ENCODE measurements at regions not wholly inside any gene's neighbourhood (a gene's known extent, or its start where the extent isn't known, plus 50 kb on each side); places are given as distances from the start of the nearest gene placed in this dataset.

DNA sequence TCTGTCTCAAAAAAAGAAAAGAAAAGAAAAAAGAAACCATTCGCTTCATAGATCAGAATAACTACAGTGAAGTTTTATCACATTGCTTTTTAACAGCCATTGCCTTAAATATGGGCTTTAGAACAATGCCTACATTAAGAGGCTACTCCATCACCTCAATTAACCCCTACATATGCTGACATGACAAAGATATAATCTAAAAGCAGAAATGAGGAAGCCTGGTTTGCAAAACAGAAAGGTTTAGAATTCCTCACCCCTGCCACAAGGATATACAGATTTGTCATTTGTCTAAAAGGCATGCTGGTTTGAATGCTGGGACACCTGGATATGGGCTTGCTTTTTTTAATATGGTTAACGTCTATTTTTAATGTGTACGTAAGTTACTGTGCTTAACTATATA lies 1353.0 kb upstream of the C9orf72 start:
- Mint-ChIP-seq H3K27ac (no peak overlapping the region), H3K9me3 (ENCODE audit: low read depth) (no peaks in the 10 kb centered on the region), H3K4me3 (no peak overlapping the region), H3K27me3 (no peaks in the 10 kb centered on the region), H3K4me1 (no peaks in the 10 kb centered on the region), H3K36me3 (no peaks in the 10 kb centered on the region)
- no peak for DNase-seq
- no peak for ATAC-seq
- CTCF ChIA-PET: no interaction called here

DNA sequence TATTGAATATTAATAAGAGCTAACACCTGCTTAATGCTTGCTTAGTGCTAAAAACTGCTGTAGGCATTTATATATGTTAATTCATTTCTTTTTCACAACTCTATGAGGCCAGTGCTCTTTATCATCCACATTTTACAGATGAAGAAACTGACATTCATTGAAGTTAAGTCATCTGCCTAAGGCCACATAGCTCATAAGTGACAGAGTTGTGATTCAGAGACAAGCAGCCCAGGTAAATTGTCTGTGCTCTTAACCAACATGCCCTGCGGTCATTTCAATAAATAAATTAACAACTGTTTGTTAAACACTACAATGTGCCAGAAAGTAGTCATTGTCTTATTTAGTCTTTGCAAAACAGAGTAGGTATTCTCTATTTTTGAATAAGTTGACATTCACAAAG lies 1354.4 kb upstream of the C9orf72 start:
- Mint-ChIP-seq H3K27ac (no peak overlapping the region), H3K36me3 (no peaks in the 10 kb centered on the region), H3K27me3 (no peaks in the 10 kb centered on the region), H3K4me3 (no peak overlapping the region), H3K4me1 (no peaks in the 10 kb centered on the region), H3K9me3 (ENCODE audit: low read depth) (no peaks in the 10 kb centered on the region)
- CTCF ChIA-PET: no interaction called here
- no peak for ATAC-seq
- no peak for DNase-seq

DNA sequence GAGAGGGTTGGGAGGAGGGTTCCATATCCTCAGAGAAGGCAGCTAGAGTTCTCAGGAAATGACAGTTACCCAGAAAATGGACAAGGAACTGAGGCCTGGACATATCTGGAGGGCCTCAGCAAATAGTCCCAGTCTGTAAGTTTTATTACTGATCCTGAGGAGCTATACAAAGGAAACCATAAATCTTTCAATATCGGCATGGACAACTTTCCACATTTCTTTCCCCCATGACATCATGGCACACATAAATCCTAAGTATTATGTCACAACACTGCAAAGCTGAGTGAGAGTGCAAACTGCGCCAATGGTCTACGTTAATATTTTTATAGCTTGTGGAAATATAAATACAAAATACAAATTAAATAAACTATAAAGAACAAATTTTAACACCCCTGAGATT lies 1356.2 kb upstream of the C9orf72 start:
- no peak overlapping the region for H3K27ac Mint-ChIP-seq
- H3K4me1 Mint-ChIP-seq: no peaks in the 10 kb centered on the region
- H3K4me3 Mint-ChIP-seq: no peak overlapping the region
- H3K36me3 Mint-ChIP-seq: no peaks in the 10 kb centered on the region
- ATAC-seq (no peak), DNase-seq (no peak)
- H3K9me3 Mint-ChIP-seq (ENCODE audit: low read depth): no peaks in the 10 kb centered on the region
- CTCF ChIA-PET: no interaction called here
- H3K27me3 Mint-ChIP-seq: no peaks in the 10 kb centered on the region

DNA sequence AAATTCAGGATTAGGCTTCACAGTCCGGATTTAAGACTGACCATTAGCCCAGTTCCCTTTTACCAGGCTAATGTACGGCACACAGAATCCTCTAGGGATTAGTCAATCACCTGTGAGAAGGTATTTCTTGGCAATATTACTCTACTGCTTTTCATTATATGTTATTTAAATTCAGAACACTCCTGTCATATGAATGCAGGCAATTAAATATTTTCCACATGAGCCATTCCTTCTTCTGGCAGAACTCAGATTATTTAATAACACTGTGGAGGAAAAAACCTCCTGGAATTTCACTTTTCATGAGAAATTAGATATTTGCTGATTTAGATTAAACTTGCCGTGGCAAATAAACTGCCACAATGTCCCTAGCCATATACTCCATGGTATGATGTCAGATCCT lies 1357.5 kb upstream of the C9orf72 start:
- CTCF ChIA-PET: no interaction called here
- DNase-seq (no peak), ATAC-seq (no peak)
- H3K36me3 Mint-ChIP-seq: no peaks in the 10 kb centered on the region
- H3K4me3 Mint-ChIP-seq: no peak overlapping the region
- H3K4me1 Mint-ChIP-seq: no peaks in the 10 kb centered on the region
- no peaks in the 10 kb centered on the region for H3K9me3 Mint-ChIP-seq (ENCODE audit: low read depth)
- H3K27me3 Mint-ChIP-seq: no peaks in the 10 kb centered on the region
- no peak overlapping the region for H3K27ac Mint-ChIP-seq

DNA sequence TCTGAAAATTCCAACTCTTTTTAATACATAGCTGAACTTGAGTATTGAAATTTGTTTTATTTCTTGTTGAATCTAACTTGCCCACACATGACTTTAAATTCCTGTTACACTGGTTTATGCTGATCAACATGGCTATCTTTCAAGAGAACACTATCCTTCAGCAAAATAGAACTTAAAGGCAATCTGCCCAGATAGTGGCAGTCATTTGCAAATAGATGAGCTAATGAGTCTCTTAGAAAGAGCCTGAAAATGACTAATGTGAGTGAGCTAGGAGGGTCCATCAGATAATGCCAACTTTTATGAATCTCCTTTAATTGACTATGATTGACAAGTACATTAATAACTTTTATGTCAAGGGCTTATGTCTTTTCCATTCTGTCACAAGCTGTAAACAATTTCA lies 1360.8 kb upstream of the C9orf72 start:
- no peak overlapping the region for H3K27ac Mint-ChIP-seq
- no peaks in the 10 kb centered on the region for H3K27me3 Mint-ChIP-seq
- no peak overlapping the region for H3K4me3 Mint-ChIP-seq
- no peaks in the 10 kb centered on the region for H3K9me3 Mint-ChIP-seq (ENCODE audit: low read depth)
- H3K4me1 Mint-ChIP-seq: no peaks in the 10 kb centered on the region
- DNase-seq (no peak), ATAC-seq (no peak)
- no peaks in the 10 kb centered on the region for H3K36me3 Mint-ChIP-seq
- CTCF ChIA-PET: no interaction called here

DNA sequence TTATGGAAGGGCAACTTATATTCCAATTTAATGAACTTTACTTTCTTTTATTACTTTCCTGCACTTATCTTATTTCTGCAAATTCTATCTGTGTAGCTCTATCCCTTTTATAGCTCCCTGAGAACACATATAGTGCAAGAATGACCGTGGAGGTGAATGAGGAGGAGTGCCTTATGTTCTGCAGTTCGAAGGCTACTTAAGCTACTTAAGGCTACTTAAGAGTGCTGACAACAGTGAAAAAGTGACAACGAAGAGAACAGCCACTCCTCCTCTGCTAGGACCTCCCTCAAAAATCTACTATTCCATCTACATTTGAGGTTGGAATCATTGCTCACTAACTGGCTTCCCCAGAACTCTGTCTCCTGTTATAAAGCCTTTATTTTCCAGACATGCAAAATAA lies 1365.7 kb upstream of the C9orf72 start:
- Mint-ChIP-seq H3K36me3 (no peaks in the 10 kb centered on the region), H3K4me1 (no peaks in the 10 kb centered on the region), H3K4me3 (no peak overlapping the region), H3K27me3 (no peaks in the 10 kb centered on the region), H3K9me3 (ENCODE audit: low read depth) (no peaks in the 10 kb centered on the region), H3K27ac (no peak overlapping the region)
- ATAC-seq (no peak), DNase-seq (no peak)
- CTCF ChIA-PET: no interaction called here

DNA sequence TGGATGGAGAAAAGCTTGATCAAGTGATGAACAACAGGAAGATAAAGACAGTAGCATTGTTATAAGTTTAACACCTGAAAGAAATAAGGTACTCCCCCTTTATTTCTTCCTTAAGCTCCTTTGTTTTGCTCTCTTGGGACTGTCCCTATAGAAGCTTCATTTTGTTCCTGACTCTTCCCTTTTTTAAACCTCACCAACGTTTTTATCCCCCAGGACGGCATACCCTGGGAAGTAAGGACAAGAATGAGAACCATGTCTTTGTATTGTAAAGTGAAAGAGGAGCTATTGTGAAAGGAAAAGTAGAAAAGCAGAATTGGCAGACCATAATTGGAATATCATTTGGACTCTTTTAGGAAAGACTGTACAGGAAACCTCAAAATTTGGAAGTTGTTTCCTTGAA lies 1368.6 kb upstream of the C9orf72 start:
- CTCF ChIA-PET: no interaction called here
- H3K9me3 Mint-ChIP-seq (ENCODE audit: low read depth): no peaks in the 10 kb centered on the region
- no peak for DNase-seq

DNA sequence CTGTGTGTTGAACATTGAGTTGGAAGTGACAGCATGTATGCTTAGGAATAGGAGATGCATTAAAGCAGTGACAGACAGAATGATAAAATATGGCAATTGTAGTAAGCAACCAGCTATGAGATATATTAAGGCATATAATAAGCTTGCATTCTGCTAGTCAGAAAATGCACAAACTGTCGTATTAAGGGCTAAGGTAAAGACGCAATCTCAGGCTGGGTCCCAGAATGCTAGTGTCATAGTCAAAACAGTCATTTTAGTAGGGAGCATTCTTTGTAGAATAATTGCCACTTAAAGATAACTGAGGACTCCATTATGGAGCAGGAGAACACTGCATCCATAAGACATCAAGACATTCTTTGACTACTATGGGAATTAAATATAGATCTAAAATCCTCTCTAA lies 1369.7 kb upstream of the C9orf72 start:
- Mint-ChIP-seq H3K9me3 (ENCODE audit: low read depth) (no peaks in the 10 kb centered on the region), H3K4me1 (no peaks in the 10 kb centered on the region), H3K36me3 (no peaks in the 10 kb centered on the region), H3K4me3 (no peak overlapping the region), H3K27me3 (no peaks in the 10 kb centered on the region), H3K27ac (no peak overlapping the region)
- ATAC-seq (no peak), DNase-seq (no peak)
- CTCF ChIA-PET: no interaction called here

More for the DNA sequence above, 1368.6 kb upstream of the C9orf72 start:
- ATAC-seq: no peak
- H3K36me3 Mint-ChIP-seq: no peaks in the 10 kb centered on the region
- H3K4me1 Mint-ChIP-seq: no peaks in the 10 kb centered on the region
- no peak overlapping the region for H3K4me3 Mint-ChIP-seq
- H3K27me3 Mint-ChIP-seq: no peaks in the 10 kb centered on the region
- no peak overlapping the region for H3K27ac Mint-ChIP-seq

DNA sequence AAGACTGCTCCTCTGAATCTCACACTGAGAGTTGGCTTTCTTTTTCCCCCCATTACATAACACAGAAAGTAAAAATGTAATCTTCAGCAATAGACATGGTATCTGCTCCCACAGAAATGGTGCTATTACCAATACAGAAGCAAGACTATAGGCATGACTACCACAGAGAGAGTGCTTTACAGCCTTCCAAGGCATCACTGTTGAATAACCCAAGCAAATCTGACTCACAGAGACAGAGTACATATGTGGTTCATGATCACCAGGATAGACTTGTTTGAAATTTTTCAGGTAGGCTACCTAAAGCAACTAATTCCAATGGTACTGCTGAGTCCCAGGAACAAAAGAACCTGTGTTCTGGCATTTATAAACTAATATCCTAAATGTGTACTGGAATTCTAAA lies 1373.4 kb upstream of the C9orf72 start:
- Mint-ChIP-seq H3K36me3 (no peaks in the 10 kb centered on the region), H3K4me1 (no peaks in the 10 kb centered on the region), H3K27ac (no peak overlapping the region), H3K4me3 (no peak overlapping the region), H3K9me3 (ENCODE audit: low read depth) (no peaks in the 10 kb centered on the region), H3K27me3 (no peaks in the 10 kb centered on the region)
- no peak for ATAC-seq
- CTCF ChIA-PET: no interaction called here
- DNase-seq: no peak

DNA sequence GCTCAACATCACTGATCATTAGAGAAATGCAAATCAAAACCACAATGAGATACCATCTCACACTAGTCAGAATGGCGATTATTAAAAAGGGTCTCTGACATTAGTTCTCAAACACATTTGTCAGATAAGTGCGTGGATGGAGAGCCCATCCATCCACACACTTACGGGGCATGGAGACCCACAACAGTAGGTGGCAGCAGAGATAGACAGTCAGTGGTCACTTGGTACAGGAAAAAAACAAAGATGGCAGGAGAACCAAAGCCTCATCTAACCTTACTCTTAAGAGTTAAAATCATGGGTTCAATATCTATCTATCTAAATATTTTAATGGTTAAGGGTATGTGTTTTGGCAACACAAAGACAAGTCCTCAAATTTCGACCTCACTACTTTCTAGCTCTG lies 1378.7 kb upstream of the C9orf72 start:
- no peaks in the 10 kb centered on the region for H3K27me3 Mint-ChIP-seq
- H3K36me3 Mint-ChIP-seq: no peaks in the 10 kb centered on the region
- H3K9me3 Mint-ChIP-seq (ENCODE audit: low read depth): no peaks in the 10 kb centered on the region
- no peak for ATAC-seq
- H3K4me1 Mint-ChIP-seq: no peaks in the 10 kb centered on the region
- CTCF ChIA-PET: no interaction called here
- H3K4me3 Mint-ChIP-seq: no peak overlapping the region
- DNase-seq: no peak
- H3K27ac Mint-ChIP-seq: no peak overlapping the region

DNA sequence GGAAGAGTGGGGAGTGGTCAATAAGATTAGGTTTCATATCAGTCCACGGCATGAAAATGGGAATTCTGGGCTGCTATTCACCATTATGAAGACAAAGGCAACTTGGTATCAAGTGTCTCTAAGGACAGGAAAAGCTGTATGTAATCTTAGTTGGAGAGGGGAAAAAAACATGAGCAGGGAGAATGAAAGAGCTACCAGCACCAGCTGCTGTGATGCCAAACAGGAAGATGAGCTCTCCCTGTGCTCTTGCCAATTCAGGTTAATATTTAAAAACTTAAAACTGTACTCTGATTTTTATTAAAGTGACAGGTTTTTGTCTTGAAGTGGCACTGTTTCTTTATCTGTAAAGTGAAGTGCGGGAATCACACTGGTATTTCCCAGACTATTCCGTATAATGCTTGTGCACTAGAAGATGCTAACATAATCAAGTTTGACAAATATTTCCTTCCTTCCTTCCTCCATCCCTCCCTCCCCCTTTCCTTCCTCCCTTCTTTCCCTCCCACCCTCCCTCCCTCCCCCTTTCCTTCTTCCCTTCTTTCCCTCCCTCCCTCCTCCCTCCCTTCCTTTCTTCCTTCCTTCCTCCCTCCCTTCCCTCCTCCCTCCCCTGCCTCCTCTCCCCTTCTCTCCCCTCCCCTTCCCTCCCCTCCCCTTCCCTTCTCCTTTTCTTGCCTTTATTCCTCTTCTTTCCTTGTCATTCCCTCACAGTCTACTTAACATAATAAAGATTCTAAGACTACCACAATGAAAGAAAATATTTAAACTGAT lies 1383.0 kb upstream of the C9orf72 start:
- Mint-ChIP-seq H3K27ac (no peak overlapping the region), H3K4me1 (no peaks in the 10 kb centered on the region)
- CTCF ChIA-PET: no interaction called here

DNA sequence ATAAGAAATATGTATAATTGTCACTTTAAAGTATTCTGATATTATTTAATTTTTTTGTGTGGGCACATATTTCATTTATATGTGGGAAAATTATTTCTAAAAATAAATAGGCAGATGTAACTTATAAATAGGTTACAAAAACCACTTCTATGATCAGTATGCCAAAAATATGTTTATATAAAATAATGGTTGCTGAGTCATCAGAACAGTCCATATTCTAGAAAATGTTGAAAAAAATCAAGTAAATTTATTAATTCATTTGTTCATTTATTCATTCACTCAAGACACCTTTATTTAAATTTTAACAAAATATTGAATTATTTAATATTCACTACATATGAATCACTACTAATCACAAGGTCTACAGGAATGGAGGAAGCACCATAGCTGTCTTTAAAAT lies 1387.3 kb upstream of the C9orf72 start:
- no peaks in the 10 kb centered on the region for H3K36me3 Mint-ChIP-seq
- no peaks in the 10 kb centered on the region for H3K4me1 Mint-ChIP-seq
- CTCF ChIA-PET: no interaction called here
- H3K27me3 Mint-ChIP-seq: no peaks in the 10 kb centered on the region
- no peak for DNase-seq
- no peak overlapping the region for H3K4me3 Mint-ChIP-seq
- peaks cover 2% of the 10 kb centered on the region for H3K9me3 Mint-ChIP-seq (ENCODE audit: low read depth)
- ATAC-seq: no peak
- no peak overlapping the region for H3K27ac Mint-ChIP-seq

More for the DNA sequence above, 1383.0 kb upstream of the C9orf72 start:
- H3K4me3 Mint-ChIP-seq: no peak overlapping the region
- no peaks in the 10 kb centered on the region for H3K27me3 Mint-ChIP-seq
- peaks cover 2% of the 10 kb centered on the region for H3K9me3 Mint-ChIP-seq (ENCODE audit: low read depth)
- ATAC-seq (no peak), DNase-seq (no peak)
- H3K36me3 Mint-ChIP-seq: no peaks in the 10 kb centered on the region

DNA sequence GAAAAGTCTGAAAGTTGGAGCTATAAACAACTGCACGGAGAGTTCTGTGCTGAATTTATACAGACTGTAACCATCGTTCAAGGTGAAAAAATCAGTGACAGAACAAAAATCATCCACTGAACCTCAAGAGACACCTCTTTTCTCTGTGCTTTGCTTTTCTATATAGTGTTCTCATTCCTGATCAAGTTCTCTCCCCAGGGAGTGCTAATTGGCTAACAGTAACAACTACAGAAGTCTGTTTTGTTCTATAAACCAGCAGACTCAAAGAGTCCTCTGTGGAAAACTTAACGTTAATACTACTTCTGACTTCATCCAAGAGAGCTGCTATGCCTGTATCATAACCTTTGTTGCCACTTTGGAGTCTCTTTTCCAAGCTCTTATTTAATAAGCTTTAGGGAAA lies 1388.3 kb upstream of the C9orf72 start:
- Mint-ChIP-seq H3K36me3 (no peaks in the 10 kb centered on the region), H3K4me1 (no peaks in the 10 kb centered on the region), H3K27me3 (no peaks in the 10 kb centered on the region), H3K4me3 (no peak overlapping the region), H3K9me3 (ENCODE audit: low read depth) (peaks cover 2% of the 10 kb centered on the region), H3K27ac (no peak overlapping the region)
- no peak for ATAC-seq
- no peak for DNase-seq
- CTCF ChIA-PET: no interaction called here

DNA sequence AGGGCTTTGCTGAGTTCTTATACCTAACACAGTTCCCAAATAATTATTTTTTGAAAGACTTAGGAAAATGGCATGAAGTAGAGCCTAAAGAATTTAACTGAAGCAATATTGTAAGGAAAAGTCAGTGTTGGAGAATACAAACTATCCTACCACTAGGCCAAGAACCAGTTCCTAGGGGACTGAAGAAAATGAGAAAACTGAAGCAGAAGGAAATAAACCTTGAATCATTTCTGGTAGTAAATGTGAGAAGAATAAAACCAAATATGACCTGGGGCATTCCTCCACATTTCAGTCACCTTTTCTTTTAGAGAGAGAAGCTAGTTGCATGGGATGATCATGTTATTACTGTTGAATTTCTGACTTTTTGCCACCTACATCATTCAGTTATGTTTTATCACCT lies 1393.9 kb upstream of the C9orf72 start:
- ATAC-seq: no peak
- Mint-ChIP-seq H3K36me3 (no peaks in the 10 kb centered on the region), H3K27me3 (no peaks in the 10 kb centered on the region), H3K4me3 (no peak overlapping the region), H3K9me3 (ENCODE audit: low read depth) (peaks cover 8% of the 10 kb centered on the region), H3K27ac (no peak overlapping the region), H3K4me1 (no peaks in the 10 kb centered on the region)
- CTCF ChIA-PET: no interaction called here
- DNase-seq: no peak

DNA sequence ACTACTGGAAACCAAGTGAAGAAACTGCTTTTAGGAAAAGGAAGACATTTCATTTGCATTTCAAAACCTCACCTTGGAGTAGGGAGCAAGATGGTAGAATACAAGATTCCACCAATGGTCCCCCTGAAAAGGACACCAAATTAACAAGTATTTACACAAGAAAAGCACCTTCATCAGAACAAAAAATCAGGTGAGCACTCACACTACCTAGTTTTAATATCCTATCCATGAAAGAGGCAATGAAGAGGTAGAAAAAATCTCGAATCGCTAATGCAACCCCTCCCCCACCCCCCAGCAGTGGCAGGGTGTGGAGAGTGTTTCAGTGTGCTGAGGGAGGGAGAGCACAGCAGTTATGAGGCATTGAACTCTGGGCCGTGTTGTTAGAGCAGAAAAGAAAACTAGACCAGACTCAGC lies 1397.0 kb upstream of the C9orf72 start:
- no peak overlapping the region for H3K27ac Mint-ChIP-seq
- no peak for DNase-seq
- ATAC-seq: no peak
- H3K4me1 Mint-ChIP-seq: no peaks in the 10 kb centered on the region
- H3K36me3 Mint-ChIP-seq: no peaks in the 10 kb centered on the region
- CTCF ChIA-PET: no interaction called here
- H3K4me3 Mint-ChIP-seq: no peak overlapping the region
- H3K9me3 Mint-ChIP-seq (ENCODE audit: low read depth): peaks cover 14% of the 10 kb centered on the region
- no peaks in the 10 kb centered on the region for H3K27me3 Mint-ChIP-seq

All from activated CD8-positive, alpha-beta memory T cell treated with anti-CD3 and anti-CD28 coated beads, Interleukin-2, amount 10 ng/mL, durations not matched to agents 7 days and 5 days (primary cell).